ENCODE measurements at regions not wholly inside any gene's neighbourhood (a gene's known extent, or its start where the extent isn't known, plus 50 kb on each side); places are given as distances from the start of the nearest gene placed in this dataset.
"Not testable (repeated sequence)": the region's sequence is repeated elsewhere in the genome, so short reads cannot be mapped to it uniquely, and the experiment has no call there.

GRCh38 chr2:183759033-183759432 is 634.8 kb downstream of the NUP35 start:
- no peak for ATAC-seq (ENCODE audit: low read depth)
- no peak for TF ChIP-seq CTCF (IDR thresholded peaks at IDR 0.05; ENCODE audit: poor library complexity, severe bottlenecking)
- no peak overlapping the region for H3K4me3 ChIP-seq (ENCODE audit: severe bottlenecking)

GRCh38 chr2:183773775-183774174 is 649.5 kb downstream of the NUP35 start:
- TF ChIP-seq CTCF (IDR thresholded peaks at IDR 0.05; ENCODE audit: poor library complexity, severe bottlenecking), result no peak
- ATAC-seq (ENCODE audit: low read depth) (no peak), DNase-seq (ENCODE audit: low spot score) (no peak)
- H3K27me3 ChIP-seq (ENCODE audit: insufficient read depth, poor library complexity, severe bottlenecking), result no peaks in the 10 kb centered on the region
- no peak overlapping the region for H3K4me3 ChIP-seq (ENCODE audit: severe bottlenecking)
- H3K9me3 ChIP-seq (ENCODE audit: severe bottlenecking), result no peaks in the 10 kb centered on the region
- no peaks in the 10 kb centered on the region for H3K4me1 ChIP-seq (ENCODE audit: insufficient read depth, poor library complexity, severe bottlenecking)
- no peaks in the 10 kb centered on the region for H3K36me3 ChIP-seq (ENCODE audit: low read depth)
- no peak overlapping the region for H3K27ac ChIP-seq (ENCODE audit: poor library complexity, severe bottlenecking)

More at GRCh38 chr2:183759033-183759432, 634.8 kb downstream of the NUP35 start:
- H3K4me1 ChIP-seq (ENCODE audit: insufficient read depth, poor library complexity, severe bottlenecking), result no peaks in the 10 kb centered on the region
- H3K27ac ChIP-seq (ENCODE audit: poor library complexity, severe bottlenecking), result no peak overlapping the region
- H3K36me3 ChIP-seq (ENCODE audit: low read depth), result no peaks in the 10 kb centered on the region
- DNase-seq (ENCODE audit: low spot score), result no peak
- no peaks in the 10 kb centered on the region for H3K27me3 ChIP-seq (ENCODE audit: insufficient read depth, poor library complexity, severe bottlenecking)
- no peaks in the 10 kb centered on the region for H3K9me3 ChIP-seq (ENCODE audit: severe bottlenecking)

GRCh38 chr2:183780072-183780471 is 655.8 kb downstream of the NUP35 start:
- H3K4me3 ChIP-seq (ENCODE audit: severe bottlenecking), result no peak overlapping the region
- ATAC-seq (ENCODE audit: low read depth) (no peak), DNase-seq (ENCODE audit: low spot score) (no peak)
- H3K36me3 ChIP-seq (ENCODE audit: low read depth), result no peaks in the 10 kb centered on the region
- no peak for TF ChIP-seq CTCF (IDR thresholded peaks at IDR 0.05; ENCODE audit: poor library complexity, severe bottlenecking)
- H3K27me3 ChIP-seq (ENCODE audit: insufficient read depth, poor library complexity, severe bottlenecking), result no peaks in the 10 kb centered on the region
- no peaks in the 10 kb centered on the region for H3K4me1 ChIP-seq (ENCODE audit: insufficient read depth, poor library complexity, severe bottlenecking)
- H3K9me3 ChIP-seq (ENCODE audit: severe bottlenecking), result no peaks in the 10 kb centered on the region
- H3K27ac ChIP-seq (ENCODE audit: poor library complexity, severe bottlenecking), result no peak overlapping the region

GRCh38 chr2:183782436-183782835 is 658.2 kb downstream of the NUP35 start:
- H3K36me3 ChIP-seq (ENCODE audit: low read depth), result no peaks in the 10 kb centered on the region
- no peak overlapping the region for H3K27ac ChIP-seq (ENCODE audit: poor library complexity, severe bottlenecking)
- no peaks in the 10 kb centered on the region for H3K4me1 ChIP-seq (ENCODE audit: insufficient read depth, poor library complexity, severe bottlenecking)
- H3K27me3 ChIP-seq (ENCODE audit: insufficient read depth, poor library complexity, severe bottlenecking), result no peaks in the 10 kb centered on the region
- DNase-seq (ENCODE audit: low spot score), result no peak
- no peak overlapping the region for H3K4me3 ChIP-seq (ENCODE audit: severe bottlenecking)
- ATAC-seq (ENCODE audit: low read depth), result no peak
- H3K9me3 ChIP-seq (ENCODE audit: severe bottlenecking), result no peaks in the 10 kb centered on the region
- no peak for TF ChIP-seq CTCF (IDR thresholded peaks at IDR 0.05; ENCODE audit: poor library complexity, severe bottlenecking)

- H3K36me3 ChIP-seq (ENCODE audit: low read depth); H3K27ac ChIP-seq (ENCODE audit: poor library complexity, severe bottlenecking); H3K9me3 ChIP-seq (ENCODE audit: severe bottlenecking); H3K4me3 ChIP-seq (ENCODE audit: severe bottlenecking); DNase-seq (ENCODE audit: low spot score); H3K4me1 ChIP-seq (ENCODE audit: insufficient read depth, poor library complexity, severe bottlenecking); ATAC-seq (ENCODE audit: low read depth); H3K27me3 ChIP-seq (ENCODE audit: insufficient read depth, poor library complexity, severe bottlenecking): not testable (repeated sequence)
Measured at GRCh38 chr2:183788796-183789195, 664.6 kb downstream of the NUP35 start.

GRCh38 chr2:183792165-183792924 is 668.1 kb downstream of the NUP35 start:
- not testable (repeated sequence) for H3K9me3 ChIP-seq (ENCODE audit: severe bottlenecking); ATAC-seq (ENCODE audit: low read depth); H3K27me3 ChIP-seq (ENCODE audit: insufficient read depth, poor library complexity, severe bottlenecking); H3K27ac ChIP-seq (ENCODE audit: poor library complexity, severe bottlenecking); H3K36me3 ChIP-seq (ENCODE audit: low read depth); H3K4me3 ChIP-seq (ENCODE audit: severe bottlenecking); H3K4me1 ChIP-seq (ENCODE audit: insufficient read depth, poor library complexity, severe bottlenecking)
- peak; percentile 42 for DNase-seq (ENCODE audit: low spot score)
